Brain microvascular endothelial cell (primary cell): ENCODE measurements at regions not wholly inside any gene's neighbourhood (a gene's known extent, or its start where the extent isn't known, plus 50 kb on each side); places are given as distances from the start of the nearest gene placed in this dataset.
"Not testable (repeated sequence)": the region's sequence is repeated elsewhere in the genome, so short reads cannot be mapped to it uniquely, and the experiment has no call there.

ENCODE experiments used
- DNase-seq: peaks from one replicate; pipeline ENCODE4 v3.0.0-alpha.2; 2020
- H3K27ac ChIP-seq: fragments of 250-450 bp; sonication (Bioruptor Pico); 2 replicates; pipeline ENCODE4 v1.5.1; 2020; ENCODE audit warnings: mild to moderate bottlenecking, moderate library complexity
- H3K27me3 ChIP-seq: fragments of 250-450 bp; sonication (Bioruptor Pico); replicated peaks from 2 replicates; pipeline ENCODE4 v1.5.1; 2020; ENCODE audit warnings: mild to moderate bottlenecking
- H3K36me3 ChIP-seq: fragments of 250-450 bp; sonication (Bioruptor Pico); replicated peaks from 2 replicates; pipeline ENCODE4 v1.5.1; 2020; ENCODE audit warnings: mild to moderate bottlenecking
- H3K4me3 ChIP-seq: 2 replicates; pipeline ENCODE4 v1.5.1; 2011; ENCODE audit warnings: low read depth, mild to moderate bottlenecking, control low read depth, low read length, moderate library complexity
- in situ Hi-C: cut with HindIII; loops from 2 replicates; pipeline ENCODE4 v1.10.0; 2017; ENCODE audit warnings: low sequenced_read_pairs, low pct_ligation_motif_present
- TF ChIP-seq, protein P1 (sequence below): IDR thresholded peaks from 2 replicates; pipeline ENCODE4 v1.5.1; 2011; ENCODE audit warnings: low read depth, mild to moderate bottlenecking, moderate library complexity, low read length, control low read depth, inconsistent platforms; ENCODE audit errors: missing control alignments

DNA sequence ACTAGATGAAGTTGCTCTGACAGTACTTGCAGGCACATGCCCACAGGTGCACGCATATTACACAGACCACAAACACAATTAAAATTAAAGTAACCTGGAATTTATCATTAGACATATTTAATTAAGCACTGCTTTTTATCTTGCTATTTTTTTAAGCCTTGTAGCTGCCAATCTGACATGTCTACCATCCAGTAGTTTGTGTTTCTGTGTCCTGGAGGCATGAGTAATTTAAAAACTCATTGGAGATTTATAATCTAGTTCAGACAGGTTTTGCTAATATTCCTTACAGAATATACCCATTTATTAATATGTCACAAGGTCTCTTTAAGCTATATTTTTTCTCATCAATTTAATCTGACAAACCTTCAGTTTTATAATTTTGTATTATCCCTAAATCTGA is 445.0 kb upstream of the KLF6 start:
- H3K4me3 ChIP-seq: no peak overlapping the region
- TF ChIP-seq, protein P1, sequence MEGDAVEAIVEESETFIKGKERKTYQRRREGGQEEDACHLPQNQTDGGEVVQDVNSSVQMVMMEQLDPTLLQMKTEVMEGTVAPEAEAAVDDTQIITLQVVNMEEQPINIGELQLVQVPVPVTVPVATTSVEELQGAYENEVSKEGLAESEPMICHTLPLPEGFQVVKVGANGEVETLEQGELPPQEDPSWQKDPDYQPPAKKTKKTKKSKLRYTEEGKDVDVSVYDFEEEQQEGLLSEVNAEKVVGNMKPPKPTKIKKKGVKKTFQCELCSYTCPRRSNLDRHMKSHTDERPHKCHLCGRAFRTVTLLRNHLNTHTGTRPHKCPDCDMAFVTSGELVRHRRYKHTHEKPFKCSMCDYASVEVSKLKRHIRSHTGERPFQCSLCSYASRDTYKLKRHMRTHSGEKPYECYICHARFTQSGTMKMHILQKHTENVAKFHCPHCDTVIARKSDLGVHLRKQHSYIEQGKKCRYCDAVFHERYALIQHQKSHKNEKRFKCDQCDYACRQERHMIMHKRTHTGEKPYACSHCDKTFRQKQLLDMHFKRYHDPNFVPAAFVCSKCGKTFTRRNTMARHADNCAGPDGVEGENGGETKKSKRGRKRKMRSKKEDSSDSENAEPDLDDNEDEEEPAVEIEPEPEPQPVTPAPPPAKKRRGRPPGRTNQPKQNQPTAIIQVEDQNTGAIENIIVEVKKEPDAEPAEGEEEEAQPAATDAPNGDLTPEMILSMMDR: no peak
- H3K36me3 ChIP-seq: no peaks in the 10 kb centered on the region
- no peaks in the 10 kb centered on the region for H3K27me3 ChIP-seq
- in situ Hi-C loops: no loop called here
- no peak for DNase-seq
- H3K27ac ChIP-seq: no peak overlapping the region

DNA sequence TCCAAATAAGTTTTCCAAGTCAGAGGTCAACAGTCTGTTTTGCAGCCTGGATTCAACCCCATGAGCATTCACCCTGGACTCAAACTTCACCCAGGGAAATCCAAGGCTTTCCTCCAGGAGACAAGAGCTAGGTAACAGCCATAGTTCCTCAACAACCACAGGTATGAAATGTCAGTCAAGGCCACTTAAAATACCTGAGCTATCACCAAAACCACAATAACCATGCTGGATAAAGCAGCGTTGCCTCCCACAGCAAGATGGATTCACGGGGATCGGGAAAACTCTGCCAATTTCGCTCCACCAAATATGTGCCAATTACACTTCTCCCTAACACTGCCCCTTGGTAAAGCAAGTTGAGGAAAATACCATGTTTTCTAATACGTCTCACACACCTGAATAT is 444.1 kb upstream of the KLF6 start:
- no peaks in the 10 kb centered on the region for H3K36me3 ChIP-seq
- H3K4me3 ChIP-seq: no peak overlapping the region
- TF ChIP-seq, protein P1: no peak
- in situ Hi-C loops: no loop called here
- H3K27me3 ChIP-seq: no peaks in the 10 kb centered on the region
- DNase-seq: no peak
- no peak overlapping the region for H3K27ac ChIP-seq

DNA sequence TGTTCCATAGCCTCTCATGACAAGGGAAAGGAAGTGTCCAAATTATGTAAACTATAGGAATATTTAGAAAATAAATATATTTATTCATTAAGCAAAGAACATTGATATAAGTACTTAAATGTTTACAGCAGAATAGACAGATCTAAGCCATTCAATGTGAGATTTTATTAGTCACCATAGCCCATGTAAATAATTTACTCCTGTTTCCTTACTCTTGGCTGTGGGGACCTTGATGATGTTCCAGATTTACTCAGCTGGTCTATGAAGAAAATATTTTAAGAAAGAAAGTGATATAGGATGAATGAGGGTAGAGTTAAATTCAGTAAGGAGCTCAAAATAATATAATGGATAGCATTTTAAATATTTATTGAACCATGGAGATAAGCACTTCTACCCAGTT is 442.6 kb upstream of the KLF6 start:
- Histone ChIP-seq H3K4me3 (no peak overlapping the region), H3K36me3 (no peaks in the 10 kb centered on the region), H3K27ac (no peak overlapping the region), H3K27me3 (no peaks in the 10 kb centered on the region)
- in situ Hi-C loops: no loop called here
- no peak for DNase-seq
- TF ChIP-seq, protein P1: no peak

DNA sequence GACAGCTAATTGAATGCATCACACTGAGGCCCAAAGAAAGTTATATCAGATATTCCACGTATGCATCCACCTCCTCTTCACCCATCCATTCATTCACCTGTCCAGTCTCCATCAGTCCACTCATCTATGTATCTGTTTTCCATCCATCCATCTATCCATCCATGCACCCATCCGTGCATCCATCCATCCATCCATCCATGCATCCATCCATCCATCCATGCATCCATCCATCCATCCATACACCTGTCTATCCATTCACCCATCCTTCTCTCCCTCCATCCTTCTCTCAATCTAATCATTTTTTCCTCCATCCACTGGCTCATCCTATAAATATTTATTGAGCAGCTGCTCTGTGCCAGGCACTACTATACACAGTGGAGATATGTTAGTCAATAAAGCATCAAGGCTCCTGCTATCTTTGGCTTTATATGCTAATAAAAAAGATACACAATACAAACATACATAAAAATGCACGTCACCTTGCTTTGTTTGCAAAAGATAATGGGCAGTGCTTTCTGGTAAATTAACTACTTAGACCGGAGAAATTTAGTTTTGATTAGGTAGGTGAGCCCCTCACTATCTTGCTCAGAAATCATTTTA is 442.0 kb upstream of the KLF6 start:
- Histone ChIP-seq H3K36me3 (no peaks in the 10 kb centered on the region), H3K27me3 (no peaks in the 10 kb centered on the region), H3K27ac (no peak overlapping the region), H3K4me3 (no peak overlapping the region)
- TF ChIP-seq, protein P1: no peak
- no peak for DNase-seq
- in situ Hi-C loops: no loop called here

DNA sequence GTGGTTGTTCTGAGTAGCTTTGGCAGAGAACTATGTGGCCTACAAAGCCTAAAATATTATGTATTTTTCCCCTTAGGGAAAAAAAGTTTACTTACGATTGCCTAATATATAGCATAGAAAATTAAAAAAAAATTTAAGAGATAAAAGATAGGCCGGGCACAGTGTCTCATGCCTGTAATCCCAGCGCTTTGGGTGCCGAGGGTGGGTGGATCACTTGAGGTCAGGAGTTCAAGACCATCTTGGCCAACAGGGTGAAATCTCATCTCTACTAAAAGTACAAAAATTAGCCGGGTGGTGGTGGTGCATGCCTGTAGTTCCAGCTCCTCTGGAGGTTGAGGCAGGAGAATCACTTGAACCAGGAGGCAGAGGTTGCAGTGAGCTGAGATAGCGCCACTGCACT is 439.2 kb upstream of the KLF6 start:
- Histone ChIP-seq H3K27me3 (no peaks in the 10 kb centered on the region), H3K4me3 (no peak overlapping the region), H3K36me3 (no peaks in the 10 kb centered on the region), H3K27ac (no peak overlapping the region)
- in situ Hi-C loops: no loop called here
- TF ChIP-seq, protein P1: no peak
- DNase-seq: no peak

DNA sequence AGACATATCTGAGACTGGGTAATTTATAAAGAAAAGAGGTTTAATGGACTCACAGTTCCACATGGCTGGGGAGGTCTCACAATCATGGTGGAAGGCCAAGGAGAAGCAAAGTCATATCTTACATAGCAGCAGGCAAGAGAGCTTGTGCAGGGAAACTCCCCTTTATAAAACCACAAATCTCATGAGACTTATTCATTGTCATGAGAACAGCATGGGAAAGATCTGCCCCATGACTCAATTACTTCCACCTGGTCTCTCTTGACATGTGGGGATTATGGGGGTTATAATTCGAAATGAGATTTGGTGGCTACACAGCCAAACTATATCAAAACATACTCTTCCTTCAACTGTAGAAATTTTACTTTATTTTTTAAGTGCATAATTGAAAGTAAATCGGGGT is 436.3 kb upstream of the KLF6 start:
- DNase-seq, H3K27me3 ChIP-seq, H3K36me3 ChIP-seq, H3K4me3 ChIP-seq, H3K27ac ChIP-seq, in situ Hi-C loops: not testable (repeated sequence)
